ENCODE measurements at regions not wholly inside any gene's neighbourhood (a gene's known extent, or its start where the extent isn't known, plus 50 kb on each side); places are given as distances from the start of the nearest gene placed in this dataset.

DNA sequence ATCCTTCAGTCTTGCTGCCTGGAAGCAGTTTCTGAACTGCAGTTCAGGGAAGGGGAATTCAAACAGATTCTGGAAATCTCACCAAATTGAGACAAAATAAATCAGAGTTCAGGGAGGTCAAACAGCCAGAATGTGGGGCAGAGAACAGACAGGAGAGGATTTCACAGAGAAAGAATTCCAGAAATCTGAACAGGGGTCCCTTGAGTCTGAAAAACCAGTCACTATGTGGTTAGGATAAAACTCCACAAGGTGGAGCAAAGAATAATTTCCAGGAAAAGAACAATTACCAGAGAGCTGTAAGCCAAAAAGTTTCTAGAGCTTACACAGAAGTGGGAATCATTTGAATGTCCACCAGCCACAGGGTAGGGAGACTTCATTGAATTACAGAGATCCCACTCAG is 84.7 kb downstream of the URB2 start:
- Histone ChIP-seq H3K4me1 (ENCODE audit: control insufficient read depth in 2 of 2, insufficient read depth in 2 of 2, low read length in 1 of 2) (no peaks in the 10 kb centered on the region), H3K9me3 (ENCODE audit: control insufficient read depth in 2 of 2, insufficient read depth in 1 of 2, low read depth in 1 of 2, low read length in 1 of 2) (no peaks in the 10 kb centered on the region), H3K27me3 (ENCODE audit: control insufficient read depth in 1 of 2, insufficient read depth in 2 of 2, low read length in 2 of 2) (no peaks in the 10 kb centered on the region), H3K4me3 (ENCODE audit: low read depth in 1 of 2, low read length in 2 of 2) (no peak overlapping the region), H3K27ac (ENCODE audit: low read depth in 2 of 2, low read length in 1 of 2) (no peak overlapping the region), H3K36me3 (ENCODE audit: control insufficient read depth in 2 of 2, insufficient read depth in 2 of 2, low read length in 1 of 2) (no peaks in the 10 kb centered on the region)

DNA sequence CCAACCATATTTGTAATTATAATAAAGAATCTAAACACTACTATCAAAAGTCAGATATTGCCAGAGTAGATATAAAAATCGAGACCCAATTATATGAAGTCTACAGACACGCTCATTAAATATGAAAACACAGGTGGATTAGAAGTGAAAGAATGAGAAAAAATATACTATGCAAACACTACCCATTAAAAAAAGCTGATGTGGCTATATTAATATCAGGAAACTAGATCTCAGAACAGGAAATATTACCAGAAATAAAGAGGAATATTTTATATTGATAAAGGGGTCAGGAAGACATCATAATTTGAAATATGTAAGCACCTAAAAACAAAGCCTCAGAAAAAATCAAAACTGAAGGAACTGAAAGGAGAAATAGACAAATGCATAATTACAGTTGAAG is 88.3 kb downstream of the URB2 start:
- Histone ChIP-seq H3K4me3 (ENCODE audit: low read depth in 1 of 2, low read length in 2 of 2) (no peak overlapping the region), H3K36me3 (ENCODE audit: control insufficient read depth in 2 of 2, insufficient read depth in 2 of 2, low read length in 1 of 2) (no peaks in the 10 kb centered on the region), H3K9me3 (ENCODE audit: control insufficient read depth in 2 of 2, insufficient read depth in 1 of 2, low read depth in 1 of 2, low read length in 1 of 2) (no peaks in the 10 kb centered on the region), H3K27ac (ENCODE audit: low read depth in 2 of 2, low read length in 1 of 2) (no peak overlapping the region), H3K27me3 (ENCODE audit: control insufficient read depth in 1 of 2, insufficient read depth in 2 of 2, low read length in 2 of 2) (no peaks in the 10 kb centered on the region), H3K4me1 (ENCODE audit: control insufficient read depth in 2 of 2, insufficient read depth in 2 of 2, low read length in 1 of 2) (no peaks in the 10 kb centered on the region)
- WGBS, 2 donors, result 91 to 92% methylated on average over 2 of the region's 2 CpGs

DNA sequence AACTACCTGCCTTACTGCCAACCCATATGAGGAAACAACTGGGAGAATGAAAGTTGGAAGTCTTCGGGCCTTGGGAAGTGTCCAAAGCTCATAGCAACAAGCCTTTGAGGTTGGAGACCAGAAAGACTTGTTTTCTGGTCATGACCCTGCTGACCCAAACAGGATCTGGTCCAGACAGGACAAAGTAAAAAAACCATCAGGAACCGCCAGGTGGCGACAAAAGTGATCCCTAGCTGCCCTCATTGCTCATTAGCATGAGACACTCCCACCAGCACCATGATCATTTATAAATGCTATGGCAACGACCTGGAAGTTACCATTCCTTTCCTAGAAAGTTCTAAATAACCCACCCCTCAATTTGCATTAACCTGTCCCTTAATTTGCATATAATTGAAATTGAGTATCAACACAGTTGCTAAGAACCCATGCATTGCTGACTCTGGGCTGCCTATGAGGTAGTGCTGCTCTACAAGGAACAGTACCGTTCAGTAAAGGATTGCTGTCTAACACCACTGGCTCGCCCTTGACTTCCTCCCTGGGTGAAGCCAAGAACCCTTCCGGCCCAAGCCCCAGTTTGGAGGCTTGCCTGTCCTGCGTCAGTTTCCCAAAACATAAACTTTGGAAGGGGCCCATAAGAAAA is 89.0 kb downstream of the URB2 start:
- Histone ChIP-seq H3K27ac (ENCODE audit: low read depth in 2 of 2, low read length in 1 of 2) (no peak overlapping the region), H3K27me3 (ENCODE audit: control insufficient read depth in 1 of 2, insufficient read depth in 2 of 2, low read length in 2 of 2) (no peaks in the 10 kb centered on the region), H3K4me1 (ENCODE audit: control insufficient read depth in 2 of 2, insufficient read depth in 2 of 2, low read length in 1 of 2) (no peaks in the 10 kb centered on the region), H3K4me3 (ENCODE audit: low read depth in 1 of 2, low read length in 2 of 2) (no peak overlapping the region), H3K9me3 (ENCODE audit: control insufficient read depth in 2 of 2, insufficient read depth in 1 of 2, low read depth in 1 of 2, low read length in 1 of 2) (no peaks in the 10 kb centered on the region), H3K36me3 (ENCODE audit: control insufficient read depth in 2 of 2, insufficient read depth in 2 of 2, low read length in 1 of 2) (no peaks in the 10 kb centered on the region)
- 68 to 69% methylated on average over 8 of the region's 8 CpGs for WGBS, 2 donors

DNA sequence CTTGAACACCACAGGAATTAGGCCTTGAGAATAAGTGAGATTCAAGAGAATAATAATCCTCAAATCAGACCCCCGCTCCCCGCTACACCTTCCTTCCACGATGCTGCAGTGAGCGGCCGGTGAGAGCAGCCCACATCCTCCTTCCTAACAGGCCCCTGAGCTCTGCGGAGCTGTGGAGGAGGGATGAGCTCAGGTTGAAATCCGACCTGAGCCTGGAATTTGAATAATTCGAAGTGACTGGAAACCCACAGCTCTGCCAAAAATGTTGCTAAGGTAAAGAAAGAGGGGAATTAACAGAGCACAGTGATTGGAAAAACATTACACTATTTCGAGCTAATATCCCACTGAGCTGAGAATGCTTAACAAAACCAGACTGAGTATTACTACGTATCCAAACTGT is 90.0 kb downstream of the URB2 start:
- no peaks in the 10 kb centered on the region for H3K4me1 ChIP-seq (ENCODE audit: control insufficient read depth in 2 of 2, insufficient read depth in 2 of 2, low read length in 1 of 2)
- WGBS, 2 donors, result 73 to 78% methylated on average over 10 of the region's 10 CpGs
- no peaks in the 10 kb centered on the region for H3K36me3 ChIP-seq (ENCODE audit: control insufficient read depth in 2 of 2, insufficient read depth in 2 of 2, low read length in 1 of 2)
- no peaks in the 10 kb centered on the region for H3K27me3 ChIP-seq (ENCODE audit: control insufficient read depth in 1 of 2, insufficient read depth in 2 of 2, low read length in 2 of 2)
- no peak overlapping the region for H3K27ac ChIP-seq (ENCODE audit: low read depth in 2 of 2, low read length in 1 of 2)
- H3K9me3 ChIP-seq (ENCODE audit: control insufficient read depth in 2 of 2, insufficient read depth in 1 of 2, low read depth in 1 of 2, low read length in 1 of 2), result no peaks in the 10 kb centered on the region
- H3K4me3 ChIP-seq (ENCODE audit: low read depth in 1 of 2, low read length in 2 of 2), result no peak overlapping the region

DNA sequence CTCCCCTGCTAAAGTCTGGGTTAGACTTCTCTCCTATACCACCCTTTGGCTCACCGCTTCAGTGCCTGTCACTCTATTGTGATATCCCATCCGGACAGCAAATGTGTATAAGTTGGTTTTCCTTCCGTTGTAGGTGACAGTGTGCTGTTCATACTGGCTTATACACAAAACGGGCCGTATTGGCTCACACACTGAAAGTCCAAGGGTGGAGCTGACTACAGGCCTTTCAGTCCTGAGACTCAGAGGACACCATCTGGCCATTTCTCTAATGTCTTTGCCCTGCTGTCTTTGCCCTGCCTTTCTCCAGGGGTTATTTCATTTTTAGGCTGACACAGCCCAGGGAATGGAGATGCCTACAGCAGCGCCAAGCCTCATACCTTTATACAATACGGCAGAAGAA is 90.7 kb downstream of the URB2 start:
- no peaks in the 10 kb centered on the region for H3K36me3 ChIP-seq (ENCODE audit: control insufficient read depth in 2 of 2, insufficient read depth in 2 of 2, low read length in 1 of 2)
- H3K27me3 ChIP-seq (ENCODE audit: control insufficient read depth in 1 of 2, insufficient read depth in 2 of 2, low read length in 2 of 2), result no peaks in the 10 kb centered on the region
- no peaks in the 10 kb centered on the region for H3K9me3 ChIP-seq (ENCODE audit: control insufficient read depth in 2 of 2, insufficient read depth in 1 of 2, low read depth in 1 of 2, low read length in 1 of 2)
- H3K4me3 ChIP-seq (ENCODE audit: low read depth in 1 of 2, low read length in 2 of 2), result no peak overlapping the region
- H3K4me1 ChIP-seq (ENCODE audit: control insufficient read depth in 2 of 2, insufficient read depth in 2 of 2, low read length in 1 of 2), result no peaks in the 10 kb centered on the region
- WGBS, 2 donors, result 88 to 89% methylated on average over 7 of the region's 7 CpGs
- H3K27ac ChIP-seq (ENCODE audit: low read depth in 2 of 2, low read length in 1 of 2), result no peak overlapping the region

DNA sequence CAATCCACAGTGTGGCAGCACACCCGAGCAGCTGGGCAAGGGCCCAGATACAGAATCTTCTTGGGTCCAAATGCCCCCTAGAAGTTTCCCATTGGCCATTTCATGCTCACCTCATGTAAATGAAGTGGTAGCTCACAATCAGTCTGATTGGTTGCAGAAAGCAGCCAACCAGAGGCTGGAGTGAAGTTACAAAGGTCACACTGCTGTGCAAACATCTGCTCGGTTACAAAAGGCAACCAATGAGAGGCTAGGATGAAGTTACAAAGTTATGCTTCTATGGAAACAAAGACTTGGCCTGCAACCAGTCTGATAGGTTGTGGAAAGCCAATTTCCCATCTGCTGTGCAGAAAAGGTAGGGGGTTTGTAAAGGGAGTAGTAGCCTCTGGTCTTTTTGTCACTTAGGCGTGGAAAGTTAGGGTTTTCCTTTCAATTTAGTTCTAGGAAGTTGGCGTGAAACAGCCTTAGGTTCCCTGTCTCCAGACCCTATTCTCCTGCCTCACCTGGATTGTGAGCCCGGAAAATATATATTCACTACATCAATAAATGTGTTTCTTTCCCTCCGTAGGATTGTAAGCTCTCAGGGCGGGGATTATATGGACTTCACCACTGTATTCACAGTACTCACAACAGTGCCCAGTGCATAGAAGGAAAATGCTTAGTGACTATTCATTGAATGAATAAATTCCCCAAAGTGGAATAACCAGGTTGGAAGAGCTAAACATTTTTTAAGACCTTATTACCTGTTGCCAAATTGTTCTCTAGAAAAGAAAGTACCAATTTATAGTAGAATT is 91.9 kb downstream of the URB2 start:
- H3K36me3 ChIP-seq (ENCODE audit: control insufficient read depth in 2 of 2, insufficient read depth in 2 of 2, low read length in 1 of 2), result no peaks in the 10 kb centered on the region
- H3K4me3 ChIP-seq (ENCODE audit: low read depth in 1 of 2, low read length in 2 of 2), result no peak overlapping the region
- H3K27ac ChIP-seq (ENCODE audit: low read depth in 2 of 2, low read length in 1 of 2), result no peak overlapping the region
- H3K27me3 ChIP-seq (ENCODE audit: control insufficient read depth in 1 of 2, insufficient read depth in 2 of 2, low read length in 2 of 2), result no peaks in the 10 kb centered on the region
- 62 to 73% methylated on average over 7 of the region's 7 CpGs for WGBS, 2 donors
- H3K9me3 ChIP-seq (ENCODE audit: control insufficient read depth in 2 of 2, insufficient read depth in 1 of 2, low read depth in 1 of 2, low read length in 1 of 2), result no peaks in the 10 kb centered on the region
- H3K4me1 ChIP-seq (ENCODE audit: control insufficient read depth in 2 of 2, insufficient read depth in 2 of 2, low read length in 1 of 2), result no peaks in the 10 kb centered on the region

DNA sequence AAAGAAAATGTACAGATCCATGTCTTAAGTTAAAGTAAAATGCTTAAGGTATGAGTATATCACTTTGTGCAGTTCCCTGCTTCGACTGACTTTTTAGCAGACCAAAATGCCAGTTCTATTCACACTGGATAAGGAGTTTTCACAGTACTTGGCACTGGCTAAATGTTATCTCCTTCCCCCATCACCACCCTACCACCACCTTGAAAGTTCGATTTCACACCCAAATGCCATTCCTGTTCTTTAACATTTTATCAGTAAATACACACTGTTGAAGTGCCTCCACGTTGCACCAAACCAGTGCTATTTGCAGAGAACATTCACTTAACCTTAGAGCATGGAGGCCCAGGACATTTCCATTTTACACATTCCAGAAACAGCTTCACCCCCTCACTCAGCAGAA is 100.0 kb downstream of the URB2 start:
- no peaks in the 10 kb centered on the region for H3K36me3 ChIP-seq (ENCODE audit: control insufficient read depth in 2 of 2, insufficient read depth in 2 of 2, low read length in 1 of 2)
- no peak overlapping the region for H3K27ac ChIP-seq (ENCODE audit: low read depth in 2 of 2, low read length in 1 of 2)
- WGBS, 2 donors, result 64 to 65% methylated on average over 3 of the region's 3 CpGs
- H3K9me3 ChIP-seq (ENCODE audit: control insufficient read depth in 2 of 2, insufficient read depth in 1 of 2, low read depth in 1 of 2, low read length in 1 of 2), result no peaks in the 10 kb centered on the region
- no peaks in the 10 kb centered on the region for H3K4me1 ChIP-seq (ENCODE audit: control insufficient read depth in 2 of 2, insufficient read depth in 2 of 2, low read length in 1 of 2)
- no peaks in the 10 kb centered on the region for H3K27me3 ChIP-seq (ENCODE audit: control insufficient read depth in 1 of 2, insufficient read depth in 2 of 2, low read length in 2 of 2)
- no peak overlapping the region for H3K4me3 ChIP-seq (ENCODE audit: low read depth in 1 of 2, low read length in 2 of 2)

DNA sequence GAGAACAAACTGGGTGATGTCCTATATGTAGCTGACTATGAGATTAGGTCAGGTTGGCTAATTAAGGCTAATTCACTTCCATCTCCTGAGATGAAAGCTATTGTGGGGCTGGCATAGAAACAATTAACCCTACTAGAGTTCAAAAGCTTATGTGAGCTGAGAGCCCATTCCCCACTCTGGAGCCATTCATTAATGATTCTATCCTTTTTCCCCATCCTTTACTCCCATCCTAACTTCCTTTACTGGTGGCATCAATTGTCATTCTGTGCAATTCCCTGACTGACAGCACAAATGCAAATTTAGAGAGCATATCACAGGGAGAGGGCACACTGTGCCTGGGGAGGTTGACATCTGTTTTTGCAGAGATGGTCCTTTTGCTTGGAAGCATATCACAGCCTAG is 103.9 kb downstream of the URB2 start:
- Histone ChIP-seq H3K27me3 (ENCODE audit: control insufficient read depth in 1 of 2, insufficient read depth in 2 of 2, low read length in 2 of 2) (no peaks in the 10 kb centered on the region), H3K27ac (ENCODE audit: low read depth in 2 of 2, low read length in 1 of 2) (no peak overlapping the region), H3K36me3 (ENCODE audit: control insufficient read depth in 2 of 2, insufficient read depth in 2 of 2, low read length in 1 of 2) (no peaks in the 10 kb centered on the region), H3K4me3 (ENCODE audit: low read depth in 1 of 2, low read length in 2 of 2) (no peak overlapping the region), H3K9me3 (ENCODE audit: control insufficient read depth in 2 of 2, insufficient read depth in 1 of 2, low read depth in 1 of 2, low read length in 1 of 2) (no peaks in the 10 kb centered on the region), H3K4me1 (ENCODE audit: control insufficient read depth in 2 of 2, insufficient read depth in 2 of 2, low read length in 1 of 2) (no peaks in the 10 kb centered on the region)

DNA sequence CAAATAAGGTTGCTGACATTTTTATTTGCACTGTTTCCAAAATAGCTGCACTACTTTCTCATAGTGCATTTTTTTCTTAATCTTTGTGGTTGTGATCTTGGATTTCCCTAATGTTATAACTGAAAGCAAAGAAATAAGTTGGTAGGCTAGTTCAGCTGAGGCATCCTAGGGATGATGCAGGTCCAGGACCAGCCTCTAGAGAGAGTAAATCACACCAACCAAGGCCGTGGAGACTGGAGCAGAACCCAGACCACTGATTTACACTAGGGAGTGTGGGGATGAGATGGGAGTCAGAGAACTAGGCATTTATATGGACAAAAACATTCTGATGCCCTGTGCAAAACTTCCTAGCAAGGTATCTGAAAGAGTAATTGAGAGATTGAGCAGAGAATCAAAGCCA is 104.5 kb downstream of the URB2 start:
- H3K9me3 ChIP-seq (ENCODE audit: control insufficient read depth in 2 of 2, insufficient read depth in 1 of 2, low read depth in 1 of 2, low read length in 1 of 2), result no peaks in the 10 kb centered on the region
- H3K27me3 ChIP-seq (ENCODE audit: control insufficient read depth in 1 of 2, insufficient read depth in 2 of 2, low read length in 2 of 2), result no peaks in the 10 kb centered on the region
- no peaks in the 10 kb centered on the region for H3K36me3 ChIP-seq (ENCODE audit: control insufficient read depth in 2 of 2, insufficient read depth in 2 of 2, low read length in 1 of 2)
- no peak overlapping the region for H3K4me3 ChIP-seq (ENCODE audit: low read depth in 1 of 2, low read length in 2 of 2)
- H3K27ac ChIP-seq (ENCODE audit: low read depth in 2 of 2, low read length in 1 of 2), result no peak overlapping the region
- 59 to 70% methylated on average over 1 of the region's 1 CpG for WGBS, 2 donors
- no peaks in the 10 kb centered on the region for H3K4me1 ChIP-seq (ENCODE audit: control insufficient read depth in 2 of 2, insufficient read depth in 2 of 2, low read length in 1 of 2)

DNA sequence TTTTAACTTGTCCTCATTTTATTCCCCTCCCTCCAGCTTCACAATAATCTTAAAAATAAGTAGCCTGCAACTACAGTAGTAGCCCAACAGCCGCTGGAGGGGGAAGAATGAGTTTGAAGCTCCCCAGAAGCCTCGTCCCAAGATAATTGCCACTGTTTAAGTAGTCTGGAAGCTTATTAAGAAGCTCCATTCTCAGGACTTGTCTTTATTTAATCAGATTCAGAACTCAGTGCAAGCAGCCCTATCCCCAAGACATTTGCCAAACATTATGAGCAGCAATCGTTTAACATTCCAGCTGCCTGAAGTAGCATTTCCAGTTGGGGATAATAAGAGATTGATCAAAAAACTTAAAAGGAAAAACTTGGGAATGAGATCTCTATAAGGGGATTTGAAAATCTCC is 106.0 kb downstream of the URB2 start:
- Histone ChIP-seq H3K9me3 (ENCODE audit: control insufficient read depth in 2 of 2, insufficient read depth in 1 of 2, low read depth in 1 of 2, low read length in 1 of 2) (peaks cover 0 to 2% of the 10 kb centered on the region in 2 donors), H3K27ac (ENCODE audit: low read depth in 2 of 2, low read length in 1 of 2) (no peak overlapping the region), H3K36me3 (ENCODE audit: control insufficient read depth in 2 of 2, insufficient read depth in 2 of 2, low read length in 1 of 2) (no peaks in the 10 kb centered on the region), H3K4me3 (ENCODE audit: low read depth in 1 of 2, low read length in 2 of 2) (no peak overlapping the region), H3K27me3 (ENCODE audit: control insufficient read depth in 1 of 2, insufficient read depth in 2 of 2, low read length in 2 of 2) (no peaks in the 10 kb centered on the region), H3K4me1 (ENCODE audit: control insufficient read depth in 2 of 2, insufficient read depth in 2 of 2, low read length in 1 of 2) (no peaks in the 10 kb centered on the region)
- WGBS, 2 donors, result 72 to 78% methylated on average over 3 of the region's 3 CpGs

All from esophagus (tissue), 2 donors.